Brain pericyte (primary cell): ENCODE measurements at regions not wholly inside any gene's neighbourhood (a gene's known extent, or its start where the extent isn't known, plus 50 kb on each side); places are given as distances from the start of the nearest gene placed in this dataset.

Source experiments
- DNase-seq: peaks from one replicate; pipeline ENCODE4 v3.0.0-alpha.2; 2012; ENCODE audit warnings: low read depth, low spot score

- no peak for DNase-seq
These were observed 260.0 kb upstream of the HS6ST1 start for GRCh38 chr2:128578406-128579390.

GRCh38 chr2:128579825-128580224 lies 261.2 kb upstream of the HS6ST1 start:
- no peak for DNase-seq

- no peak for DNase-seq
These were observed 262.6 kb upstream of the HS6ST1 start for GRCh38 chr2:128580988-128581848.

GRCh38 chr2:128581849-128582244 lies 263.2 kb upstream of the HS6ST1 start:
- no peak for DNase-seq

DNA sequence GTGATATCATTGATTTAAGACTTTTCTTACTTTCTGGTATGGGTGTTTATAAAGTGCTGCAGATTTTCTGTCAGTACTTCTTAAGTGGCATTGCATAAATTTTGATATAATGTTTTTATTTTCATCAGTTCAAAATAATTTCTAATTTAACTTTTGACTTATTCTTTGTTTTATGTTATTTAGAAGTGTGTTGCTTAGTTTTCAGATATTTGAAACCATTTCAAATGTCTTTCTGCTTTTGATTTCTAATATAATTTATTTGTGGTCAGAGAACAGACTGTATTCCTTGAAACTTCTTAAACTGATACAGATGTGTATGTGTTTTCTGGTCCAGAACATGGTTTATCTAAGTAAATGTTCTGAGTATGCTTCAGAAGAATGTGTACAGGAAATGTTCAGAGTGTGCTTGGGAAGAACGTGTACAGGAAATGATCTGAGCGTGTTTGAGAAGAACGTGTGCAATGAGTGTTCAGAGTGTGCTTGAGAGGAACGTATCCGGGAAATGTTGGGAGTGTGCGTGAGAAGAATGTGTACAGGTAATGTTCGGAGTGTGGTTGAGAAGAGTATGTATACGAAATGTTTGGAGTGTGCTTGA lies 265.7 kb upstream of the HS6ST1 start:
- DNase-seq = no peak

GRCh38 chr2:128585706-128586105 lies 267.0 kb upstream of the HS6ST1 start:
- peak; percentile 47 for DNase-seq

DNA sequence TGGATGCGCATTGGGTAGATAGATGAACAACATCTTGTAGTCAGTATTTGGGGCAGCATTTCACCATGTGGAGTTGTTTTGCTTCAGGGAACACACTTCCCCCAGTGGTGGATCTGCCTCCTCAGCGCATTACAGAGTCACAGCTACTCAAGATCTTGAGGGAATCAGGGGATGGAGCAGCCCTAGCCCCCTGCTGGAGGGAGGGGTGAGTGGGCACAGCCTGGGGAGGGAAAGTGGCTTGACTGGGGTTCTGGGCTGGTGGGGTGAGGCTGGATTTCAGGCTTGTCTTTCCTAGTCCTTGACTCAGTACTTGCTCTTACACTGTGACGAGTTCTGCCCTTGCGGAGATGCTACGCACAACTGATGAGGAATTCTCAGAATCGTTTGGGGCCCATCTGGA lies 271.0 kb upstream of the HS6ST1 start:
- no peak for DNase-seq

DNA sequence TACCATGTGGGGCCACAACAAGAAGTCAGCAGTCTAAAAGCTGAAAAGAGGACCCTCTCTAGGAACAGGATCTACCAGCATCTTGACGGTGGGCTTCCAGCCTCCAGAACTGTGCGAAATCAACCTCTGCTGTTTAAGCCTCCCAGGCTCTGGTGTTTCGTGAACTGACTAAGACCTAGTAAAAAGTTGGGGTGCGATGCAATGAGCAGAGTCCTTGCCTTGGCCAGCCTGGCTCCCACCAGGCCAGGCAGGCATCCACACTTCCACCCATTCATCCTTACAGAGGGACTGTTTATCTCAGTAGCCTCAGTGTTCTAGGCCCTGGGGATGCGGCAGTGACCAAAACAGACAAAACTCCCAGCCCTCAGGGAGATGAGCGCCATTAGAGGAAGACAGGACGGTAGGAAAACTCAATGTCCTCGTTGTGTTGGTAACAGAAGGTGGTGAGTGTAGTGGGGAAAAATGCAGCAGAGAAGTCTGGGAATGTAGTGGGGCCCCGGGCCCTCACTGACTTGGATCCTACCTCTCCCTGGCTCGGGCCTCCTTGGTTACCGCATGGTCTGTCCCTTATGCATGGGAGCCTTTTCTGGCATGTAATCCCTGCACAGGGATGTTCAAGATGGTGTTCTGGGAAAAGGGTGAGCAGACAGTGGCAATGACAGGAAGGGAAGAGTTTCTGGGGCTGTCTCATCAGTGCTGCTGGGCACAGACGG lies 271.8 kb upstream of the HS6ST1 start:
- DNase-seq = no peak

DNA sequence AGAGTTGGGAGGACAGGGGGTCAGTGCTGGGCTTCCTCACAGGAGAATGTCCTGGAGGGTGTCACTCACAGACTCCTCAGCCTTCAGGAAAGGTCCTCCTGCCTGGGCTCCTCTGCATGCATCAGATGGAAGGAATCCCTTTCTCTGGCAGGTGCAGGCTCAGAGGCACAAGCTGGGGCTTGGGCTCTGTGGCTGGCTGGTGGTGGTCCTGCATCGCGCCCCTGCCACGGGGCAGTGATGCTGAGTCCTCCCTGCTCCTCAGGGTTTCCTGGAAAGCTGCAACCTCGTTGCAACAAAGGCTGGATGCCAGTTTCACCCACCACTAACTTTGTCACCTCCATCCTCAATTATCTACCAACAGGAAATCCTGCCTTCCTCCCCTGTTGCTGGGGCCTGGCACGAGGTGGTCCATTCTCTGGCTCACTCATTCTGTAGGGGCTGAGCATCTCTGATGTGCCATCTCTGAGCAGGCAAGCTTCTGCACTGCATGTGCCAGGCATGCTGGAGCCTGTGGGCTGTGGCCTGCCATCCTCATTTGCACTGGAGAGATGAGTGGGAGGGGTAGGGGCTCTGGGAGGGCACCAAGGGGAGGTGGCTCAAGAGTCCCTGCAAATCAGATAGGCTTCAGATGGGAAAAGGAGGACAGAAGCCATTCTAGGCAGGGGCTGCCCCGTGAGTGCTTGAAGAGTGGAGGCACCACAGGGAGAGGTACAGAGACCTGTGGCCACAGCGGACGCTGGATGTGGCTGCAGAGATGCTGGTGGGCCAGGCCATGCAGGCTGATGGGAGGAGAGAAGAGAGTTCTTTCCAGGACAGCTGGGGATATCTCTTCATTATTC lies 272.6 kb upstream of the HS6ST1 start:
- DNase-seq = no peak

GRCh38 chr2:128591861-128592822 lies 273.5 kb upstream of the HS6ST1 start:
- no peak for DNase-seq

DNA sequence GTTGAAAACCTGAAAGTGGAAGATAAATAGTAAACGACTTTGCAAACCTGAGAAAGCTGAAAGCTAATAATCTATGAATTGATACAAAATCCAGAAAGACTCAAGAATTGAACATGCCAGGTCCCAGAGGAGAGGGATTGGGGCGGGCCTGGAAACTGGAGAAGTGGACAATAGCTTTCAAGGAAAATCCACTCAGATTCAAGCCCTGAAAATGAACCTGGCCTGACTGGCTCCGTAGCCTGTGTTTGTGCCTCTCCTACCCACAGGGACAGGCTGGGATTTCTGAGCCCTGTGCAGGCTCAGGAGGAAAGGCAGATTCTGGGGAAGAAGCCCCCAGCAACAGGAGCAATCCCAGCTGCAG lies 274.8 kb upstream of the HS6ST1 start:
- no peak for DNase-seq

DNA sequence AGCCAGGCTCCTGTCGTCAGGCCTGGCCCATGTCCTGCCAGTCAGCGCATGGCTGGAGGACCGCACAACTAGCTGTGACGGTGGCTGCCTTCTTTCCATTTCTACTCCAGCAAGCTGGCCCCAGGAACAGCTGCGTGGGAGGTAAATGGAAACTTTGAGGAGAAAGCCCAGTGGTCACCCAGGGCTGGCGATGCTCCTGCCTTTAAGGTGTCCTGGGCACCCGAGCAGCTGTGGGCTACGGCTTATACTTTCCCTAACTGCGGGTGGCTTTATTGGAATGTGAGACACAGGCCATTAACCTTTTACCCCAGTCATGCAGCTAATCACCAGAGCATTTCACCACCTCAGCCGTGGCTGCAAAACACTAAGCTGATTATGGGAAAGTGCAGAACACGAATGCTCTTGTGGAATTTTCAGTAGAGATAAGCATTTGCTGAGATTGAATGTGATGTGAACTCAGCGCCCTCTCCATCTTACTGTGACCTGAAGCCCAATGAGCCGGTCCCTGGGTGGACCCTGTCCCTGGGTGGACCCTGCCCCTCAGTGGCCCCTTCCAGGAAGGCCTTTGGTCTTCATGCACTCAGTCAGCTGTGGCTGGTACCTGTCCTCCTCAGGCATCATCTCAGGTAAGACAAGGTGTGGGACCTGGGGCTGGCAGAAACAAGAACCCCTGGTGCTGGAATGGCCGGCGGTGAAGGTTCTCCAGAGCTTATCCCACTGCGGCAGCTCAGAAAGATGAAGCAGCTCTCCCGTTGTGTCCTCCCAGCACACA lies 275.4 kb upstream of the HS6ST1 start:
- no peak for DNase-seq

DNA sequence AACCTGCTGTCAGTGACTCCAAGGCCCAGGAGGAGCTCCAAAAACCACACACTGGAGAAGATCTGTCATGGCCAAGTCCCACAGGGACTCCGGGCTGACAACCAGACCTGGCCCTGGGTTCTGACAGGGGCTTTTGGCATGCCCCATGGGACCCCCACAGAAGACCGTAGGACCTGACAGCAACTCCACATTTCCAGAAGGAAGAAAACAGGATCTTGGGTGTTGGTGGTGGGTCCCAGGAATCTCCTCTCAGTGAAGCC lies 275.9 kb upstream of the HS6ST1 start:
- no peak for DNase-seq

GRCh38 chr2:128594953-128595677 lies 276.4 kb upstream of the HS6ST1 start:
- DNase-seq = peak; percentile 34

DNA sequence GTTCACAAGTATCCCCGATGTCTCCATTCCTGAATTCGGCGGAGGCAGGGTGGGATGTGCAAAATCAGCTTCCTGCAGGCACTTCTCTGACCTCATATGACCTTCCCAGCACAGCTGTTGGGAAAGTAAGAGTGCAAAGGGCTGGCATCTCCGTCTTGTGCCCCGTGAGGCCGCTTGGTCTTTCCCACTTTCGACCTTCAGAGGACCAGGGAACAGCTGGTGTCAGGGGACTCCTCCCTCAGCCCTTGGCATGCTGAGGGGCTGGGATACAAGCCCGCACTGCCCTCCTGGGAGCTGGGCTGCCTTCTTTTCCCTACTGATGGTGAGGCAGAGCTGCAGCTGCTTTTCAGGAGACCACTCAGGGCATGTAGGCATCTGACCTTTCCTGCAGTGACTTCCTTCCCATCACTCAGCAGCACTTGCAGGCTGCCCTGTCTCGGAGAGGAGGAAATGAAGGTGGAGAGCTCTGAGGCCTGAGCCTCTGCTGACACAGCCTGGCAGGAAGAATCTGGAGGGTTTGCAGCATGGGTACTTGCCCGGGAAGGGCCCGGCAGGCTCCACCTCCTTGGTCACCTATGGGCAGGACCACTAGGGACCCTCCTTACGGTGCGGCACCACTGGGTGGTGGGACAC lies 277.2 kb upstream of the HS6ST1 start:
- DNase-seq = no peak

- DNase-seq = no peak
These were observed 277.9 kb upstream of the HS6ST1 start for GRCh38 chr2:128596396-128597120.

GRCh38 chr2:128597121-128597762 lies 278.6 kb upstream of the HS6ST1 start:
- DNase-seq = no peak
